Cardiac septum (tissue), 1 donor: ENCODE measurements at regions not wholly inside any gene's neighbourhood (a gene's known extent, or its start where the extent isn't known, plus 50 kb on each side); places are given as distances from the start of the nearest gene placed in this dataset.

ENCODE experiments used
- DNase-seq: peaks from one replicate; pipeline ENCODE4 v3.0.0-alpha.2; 2020; ENCODE audit warnings: low spot score
- intact Hi-C: fragments of 100-400 bp; cut with DNase I; formaldehyde crosslinking; loops from one replicate; pipeline ENCODE4 v1.14.0; 2022
- donor health status: DM: no; HTN: no; CAD: no.

DNA sequence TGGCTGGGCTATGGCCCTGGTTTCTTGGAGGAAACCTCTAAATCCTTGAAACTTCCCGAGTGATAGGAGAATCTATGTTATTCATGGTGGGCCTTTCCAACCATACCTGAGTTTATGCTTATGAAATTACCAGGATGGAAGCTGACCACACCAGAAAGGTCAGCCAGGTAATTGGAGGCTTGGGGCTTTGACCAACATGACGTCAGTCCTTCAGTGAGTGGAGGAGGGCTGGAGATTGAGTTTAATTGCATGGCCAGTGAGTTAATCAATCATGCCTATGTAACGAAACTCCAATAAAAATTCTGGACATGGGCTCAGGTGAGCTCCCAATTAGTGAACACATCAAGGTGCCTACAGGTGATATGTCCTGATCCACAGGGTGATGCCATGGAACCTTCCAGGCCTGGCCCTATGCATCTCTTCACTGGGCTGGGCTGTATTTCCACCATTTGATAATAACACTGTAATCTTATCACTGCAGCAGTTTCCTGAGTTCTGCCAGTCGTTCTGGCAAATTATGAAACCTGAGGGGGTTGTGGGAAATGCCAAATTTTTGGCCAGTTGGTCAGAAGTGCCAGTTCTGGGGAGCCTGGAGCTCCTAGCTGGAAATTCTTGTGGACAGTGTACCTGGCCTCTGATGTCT lies 106.5 kb downstream of the CDH26 start:
- intact Hi-C loops = loop anchor here (5.0 kb wide), 1 partner anchor 148 kb away; no protein-coding TSS in a partner anchor
- peak; percentile 24 for DNase-seq

DNA sequence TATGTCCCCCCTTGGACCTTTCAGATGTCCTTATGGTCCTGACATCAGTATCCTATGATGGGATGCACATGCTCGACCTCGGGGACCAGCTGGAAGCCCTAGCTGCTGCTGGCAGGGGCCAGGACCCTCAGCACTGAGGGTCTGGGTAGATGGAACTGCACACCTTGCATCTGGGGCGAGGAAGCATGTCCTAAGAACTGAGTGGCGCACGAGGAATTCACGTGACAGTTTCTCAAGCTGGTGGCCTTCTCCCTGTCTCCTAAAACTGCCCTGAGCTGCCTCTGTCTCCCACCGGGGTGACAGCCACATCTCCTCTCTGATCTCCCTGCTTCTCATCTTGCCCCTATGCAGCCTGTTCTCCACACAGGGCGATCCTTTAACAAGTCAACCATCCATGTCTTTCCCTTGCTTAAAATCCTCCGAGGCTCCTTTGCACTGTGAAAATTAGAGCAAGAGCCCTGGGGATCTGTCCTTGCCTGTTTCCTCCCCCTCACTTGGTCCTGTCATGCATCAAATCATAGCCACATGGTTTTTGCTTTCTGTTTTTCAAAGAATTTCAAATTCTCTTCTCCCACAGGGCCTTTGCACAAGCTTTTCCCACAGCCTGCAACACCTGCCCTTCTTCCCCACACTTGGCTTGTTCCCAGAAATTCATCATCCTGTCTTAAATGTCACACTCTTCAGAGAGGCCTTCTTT lies 107.7 kb downstream of the CDH26 start:
- intact Hi-C loops = no loop called here
- no peak for DNase-seq

DNA sequence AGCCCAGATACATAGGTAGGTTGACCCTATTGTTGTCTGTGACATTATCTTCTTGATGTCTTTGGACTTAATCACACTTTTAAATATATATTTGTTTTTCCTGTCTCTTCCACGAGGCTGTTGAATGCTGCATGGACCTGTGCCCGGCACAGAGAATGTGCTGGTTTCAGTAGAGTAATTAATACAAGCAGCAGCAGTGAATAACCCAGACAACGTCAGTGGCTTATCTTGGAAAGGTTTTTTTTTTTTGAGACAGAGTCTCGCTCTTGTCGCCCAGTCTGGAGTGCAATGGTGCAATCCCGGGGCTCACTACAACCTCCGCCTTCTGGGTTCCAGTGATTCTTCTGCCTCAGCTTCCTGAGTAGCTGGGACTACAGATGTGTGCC lies 108.2 kb downstream of the CDH26 start:
- intact Hi-C loops = no loop called here
- no peak for DNase-seq

DNA sequence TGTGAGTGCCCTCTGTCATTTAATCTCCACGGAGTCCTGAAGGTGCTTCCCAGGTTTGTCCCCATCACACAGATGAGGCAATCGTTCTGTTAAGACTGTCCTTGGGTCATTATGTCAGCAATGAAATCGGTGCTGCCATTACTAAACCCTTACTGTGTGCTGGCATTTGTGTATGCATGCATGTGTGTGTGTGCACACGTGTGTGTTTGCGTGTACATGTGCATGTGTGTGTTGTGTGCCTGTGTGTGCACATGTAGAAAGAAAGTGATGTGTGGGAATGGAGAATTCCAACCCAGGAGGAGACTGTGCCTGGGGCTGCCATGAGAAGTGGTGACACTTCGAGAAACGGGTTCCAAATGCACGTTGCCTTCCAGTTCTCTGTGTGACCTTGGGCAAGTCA lies 110.3 kb downstream of the CDH26 start:
- intact Hi-C loops = no loop called here

DNA sequence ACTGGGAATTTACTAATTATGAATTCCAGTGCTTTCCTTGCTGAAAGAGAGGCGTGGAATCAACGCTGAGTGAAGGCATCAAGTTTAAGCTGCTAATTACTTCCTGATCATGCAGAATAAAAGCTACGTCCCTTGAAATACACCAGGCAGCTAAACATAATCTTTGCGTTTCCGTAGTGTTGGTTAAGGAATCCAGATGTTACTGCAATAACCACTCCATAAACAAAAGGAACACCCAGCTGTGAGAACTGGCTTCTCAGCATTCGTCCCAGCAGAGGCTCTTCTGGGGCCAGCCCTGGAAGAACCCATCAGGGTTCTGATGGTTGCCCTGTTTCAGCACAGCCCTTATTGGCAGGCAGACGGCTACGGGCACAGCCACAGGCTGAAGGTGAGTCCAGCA lies 111.4 kb downstream of the CDH26 start:
- no peak for DNase-seq
- intact Hi-C loops = no loop called here

More for the DNA sequence above, 110.3 kb downstream of the CDH26 start:
- DNase-seq = no peak

DNA sequence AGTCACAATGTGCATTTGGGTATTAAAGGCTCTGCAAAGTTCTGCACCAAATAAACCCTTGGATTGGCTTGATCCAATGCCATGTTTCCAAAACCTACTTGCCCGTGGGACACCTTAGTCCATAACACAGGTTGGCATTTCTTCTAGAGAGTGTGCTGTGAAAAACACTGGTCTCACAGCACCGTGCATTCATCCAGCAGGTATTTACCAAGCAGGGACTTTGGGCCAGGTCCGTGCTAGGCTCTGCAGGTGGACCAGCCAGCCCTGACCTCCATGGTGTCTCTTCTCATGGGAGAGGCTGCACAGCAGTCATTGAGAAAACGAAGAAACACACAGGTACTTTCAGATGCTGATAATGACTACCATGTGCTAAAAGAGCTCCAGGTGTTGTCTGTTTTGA lies 112.6 kb downstream of the CDH26 start:
- intact Hi-C loops = no loop called here
- DNase-seq = peak; percentile 54

DNA sequence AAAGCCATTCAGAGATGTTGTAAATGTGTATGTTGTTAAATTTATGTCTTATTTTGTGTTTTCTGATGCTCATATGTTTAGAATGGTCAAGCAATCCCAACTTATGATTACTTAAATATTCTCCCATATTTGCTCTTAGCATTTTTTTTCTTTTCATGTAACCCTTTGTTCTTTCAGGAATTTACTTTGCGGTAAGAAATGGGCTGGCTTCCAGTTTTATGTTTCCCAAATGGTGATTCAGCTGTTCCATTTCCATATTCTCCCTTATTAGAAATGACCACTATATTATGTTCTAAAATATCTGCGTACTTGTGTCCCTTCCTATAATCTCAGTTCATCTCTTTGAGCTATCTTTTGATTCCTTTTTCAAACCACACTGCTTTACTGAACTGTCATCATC lies 113.7 kb downstream of the CDH26 start:
- no peak for DNase-seq
- intact Hi-C loops = no loop called here

DNA sequence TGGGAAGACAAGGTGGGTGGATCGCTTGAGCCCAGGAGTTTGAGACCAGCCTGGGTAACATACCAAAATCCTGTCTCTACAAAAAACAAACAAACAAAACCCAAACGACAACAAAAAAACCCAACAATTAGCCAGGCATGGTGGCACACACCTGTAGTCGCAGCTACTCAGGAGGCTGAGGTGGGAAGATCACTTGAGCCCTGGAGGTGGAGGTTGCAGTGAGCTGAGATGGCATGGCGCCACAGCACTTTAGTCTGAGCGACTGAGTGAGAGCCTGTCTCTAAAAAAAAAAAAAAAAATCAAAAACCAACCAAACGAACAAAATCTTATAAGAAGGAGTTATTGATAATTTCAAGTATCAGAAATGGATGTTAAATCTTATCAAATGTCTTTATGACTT lies 114.9 kb downstream of the CDH26 start:
- intact Hi-C loops = no loop called here
- DNase-seq = peak; percentile 0

DNA sequence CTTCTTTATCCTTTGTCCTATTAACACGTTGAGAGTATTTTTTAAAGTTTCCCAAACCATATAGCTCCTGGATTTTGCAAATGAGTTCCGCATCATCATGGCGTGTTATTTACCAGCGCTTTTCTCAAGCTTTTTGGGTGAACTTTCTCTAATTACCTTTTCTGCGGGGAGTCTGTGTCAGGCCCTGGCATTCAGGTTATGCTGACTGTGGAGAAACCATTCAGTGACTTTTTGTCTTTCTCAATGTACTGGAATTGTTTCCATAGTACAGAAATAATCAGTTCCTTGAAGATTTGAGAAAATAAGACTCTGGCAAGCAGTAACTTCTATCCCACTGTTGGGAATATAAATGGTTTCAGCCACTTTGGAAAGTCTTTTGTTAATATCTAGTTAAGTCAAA lies 115.3 kb downstream of the CDH26 start:
- DNase-seq = no peak
- intact Hi-C loops = no loop called here

DNA sequence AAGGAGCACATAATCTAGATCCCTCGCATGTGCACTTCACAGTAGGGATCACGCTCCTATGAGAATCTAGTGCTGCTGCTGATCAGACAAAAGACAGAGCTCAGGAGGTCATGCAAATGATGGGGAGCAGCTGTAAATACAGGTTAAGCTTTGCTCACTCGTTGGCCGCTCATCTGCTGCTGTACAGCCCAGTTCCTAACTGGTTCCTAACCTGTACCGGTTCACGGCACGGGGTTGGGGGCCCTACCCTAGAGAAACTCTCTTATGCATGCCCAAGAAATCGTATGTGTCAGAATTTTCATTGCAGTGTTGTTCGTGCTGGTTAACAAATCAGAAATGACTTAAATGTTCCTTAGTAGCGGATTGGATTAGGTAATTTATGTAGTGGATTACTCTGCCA lies 116.1 kb downstream of the CDH26 start:
- no peak for DNase-seq
- intact Hi-C loops = no loop called here

DNA sequence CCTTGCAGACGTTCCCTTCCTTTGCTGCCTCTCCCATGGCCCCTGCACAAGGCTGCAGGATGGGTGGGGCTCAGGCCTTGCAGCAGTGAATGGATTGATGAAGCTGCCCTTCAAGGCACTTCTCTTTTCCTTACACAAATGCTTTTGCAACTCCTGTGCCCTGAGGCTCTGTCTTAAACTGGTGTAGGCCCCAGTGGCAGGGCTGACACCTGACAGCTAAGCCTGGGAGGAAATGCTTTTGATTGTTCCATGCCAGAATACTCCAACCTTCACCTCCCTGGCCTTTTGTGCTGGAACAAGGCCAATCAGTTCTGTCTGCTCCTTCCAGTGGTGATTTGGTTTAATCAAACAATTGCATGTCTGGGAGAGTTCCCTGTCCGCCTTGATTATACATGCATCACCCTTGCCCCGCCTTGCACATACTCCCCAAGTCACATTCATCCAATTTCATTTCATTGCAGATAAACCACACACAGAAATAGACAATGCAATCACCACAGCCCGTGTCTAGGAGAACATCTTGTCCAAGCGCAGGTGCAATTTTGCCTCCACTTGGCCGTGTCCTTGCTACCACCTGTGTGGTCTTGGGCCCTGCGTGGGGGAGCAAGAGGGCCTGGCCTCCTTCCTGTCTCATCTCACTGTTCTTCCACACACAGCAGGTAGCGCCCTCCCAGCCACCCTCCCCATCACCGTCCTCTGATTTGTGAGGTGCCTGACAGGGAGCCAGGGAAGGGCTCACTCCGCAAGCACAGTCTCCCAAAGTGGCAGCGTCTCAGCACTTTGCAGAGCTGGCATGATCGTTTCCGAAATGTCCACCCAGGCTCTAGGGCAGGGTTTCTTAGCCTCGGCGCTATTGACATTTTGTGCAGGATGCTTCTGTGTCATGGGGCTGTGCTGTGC lies 120.4 kb downstream of the CDH26 start:
- intact Hi-C loops = no loop called here
- no peak for DNase-seq

DNA sequence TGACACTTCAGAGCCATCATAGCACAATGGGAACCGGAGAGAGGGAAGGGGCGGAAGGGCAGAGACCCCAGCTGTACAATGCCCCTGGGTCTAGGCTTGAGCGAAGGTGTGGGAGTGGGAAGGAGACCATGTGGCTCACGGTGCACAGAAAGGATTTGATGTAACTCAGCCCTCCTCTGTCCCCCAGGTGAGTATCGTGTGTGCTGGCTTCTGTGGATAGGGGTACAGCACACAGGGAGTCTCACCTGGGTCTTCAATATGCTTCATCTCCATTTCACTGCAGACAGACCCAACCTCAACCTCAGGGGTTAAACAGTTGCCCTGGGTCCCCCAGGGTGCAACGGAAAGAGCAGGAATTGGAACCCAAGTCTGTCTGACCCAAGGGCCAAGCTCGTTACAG lies 122.2 kb downstream of the CDH26 start:
- intact Hi-C loops = no loop called here
- DNase-seq = no peak

DNA sequence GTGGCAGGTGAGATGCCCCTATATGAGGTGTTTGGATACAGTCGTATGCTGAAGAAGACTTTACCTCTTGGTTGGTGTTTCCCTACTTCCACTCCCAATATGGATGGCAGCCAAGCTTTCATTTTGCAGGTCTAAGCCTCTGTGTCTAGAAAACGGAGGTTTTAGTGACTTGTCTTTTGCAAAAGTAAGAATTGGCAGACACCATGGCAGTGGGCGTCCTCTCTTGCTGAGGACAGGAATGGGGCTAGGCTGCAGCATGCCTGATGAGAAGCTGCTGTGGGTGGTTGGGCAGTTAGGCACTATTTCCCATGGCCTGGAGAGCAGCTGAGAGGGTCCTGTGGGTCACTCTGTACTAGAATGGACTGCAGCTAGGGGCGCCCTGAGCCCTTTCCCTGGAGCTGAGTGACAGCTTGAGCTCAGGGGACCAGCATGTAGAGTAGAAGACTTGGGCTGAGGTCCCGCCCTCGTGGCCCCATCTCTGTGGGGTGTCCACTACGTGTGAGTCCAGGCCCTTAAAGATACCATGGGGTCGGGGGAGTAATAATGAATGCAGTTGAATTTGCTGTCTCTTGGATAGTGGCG lies 127.4 kb downstream of the CDH26 start:
- no peak for DNase-seq
- intact Hi-C loops = no loop called here

DNA sequence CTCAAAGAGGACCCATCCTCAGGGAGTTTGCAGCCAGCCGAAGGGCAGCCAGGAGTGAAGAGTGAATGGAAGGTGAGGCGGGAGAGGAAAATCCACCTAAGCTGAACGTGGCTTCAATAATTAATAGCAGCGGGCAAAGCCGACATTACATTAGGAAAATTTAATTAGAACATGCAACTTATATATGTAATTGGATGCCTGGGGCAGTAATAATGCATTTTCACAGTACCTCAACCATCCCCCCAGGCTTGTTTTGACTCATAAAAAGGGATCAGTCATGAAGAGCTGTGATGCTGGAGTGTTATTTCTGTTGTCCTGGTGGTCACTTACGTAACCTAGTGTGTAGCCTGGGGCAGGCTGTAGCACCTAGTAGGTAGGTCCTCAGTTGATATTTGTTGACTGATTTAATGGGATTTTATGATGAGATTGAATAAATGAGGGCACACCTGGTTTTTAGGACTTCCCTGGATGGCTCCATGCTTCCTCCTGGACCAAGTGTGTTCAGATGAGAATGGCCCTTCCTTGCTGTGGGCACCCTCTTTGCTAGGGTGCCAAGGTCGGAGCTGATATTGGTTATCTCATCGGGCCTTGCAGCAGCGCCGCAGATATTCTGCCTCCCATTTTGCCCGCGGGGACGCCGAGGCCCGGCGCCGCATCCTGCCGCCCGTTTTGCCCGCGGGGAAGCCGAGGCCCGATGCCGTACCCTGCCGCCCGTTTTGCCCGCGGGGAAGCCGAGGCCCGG lies 128.8 kb downstream of the CDH26 start:
- intact Hi-C loops = no loop called here
- DNase-seq = no peak

DNA sequence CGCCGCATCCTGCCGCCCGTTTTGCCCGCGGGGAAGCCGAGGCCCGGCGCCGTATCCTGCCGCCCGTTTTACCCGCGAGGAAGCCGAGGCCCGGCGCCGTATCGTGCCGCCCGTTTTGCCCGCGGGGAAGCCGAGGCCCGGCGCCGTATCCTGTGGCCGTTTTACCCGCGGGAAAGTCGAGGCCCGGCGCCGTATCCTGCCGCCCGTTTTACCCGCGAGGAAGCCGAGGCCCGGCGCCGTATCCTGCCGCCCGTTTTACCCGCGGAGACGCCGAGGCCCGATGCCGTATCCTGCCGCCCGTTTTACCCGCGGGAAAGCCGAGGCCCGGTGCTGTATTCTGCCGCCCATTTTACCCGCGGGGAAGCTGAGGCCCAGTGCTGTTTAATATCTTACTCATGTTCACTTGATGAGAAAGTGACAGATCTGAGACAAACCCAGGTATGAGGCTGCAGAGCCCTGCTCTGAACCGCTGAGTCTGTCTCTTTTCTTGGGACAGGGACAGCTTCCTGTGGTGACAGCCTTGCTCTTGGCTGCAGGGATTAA lies 129.4 kb downstream of the CDH26 start:
- DNase-seq = no peak
- intact Hi-C loops = no loop called here

DNA sequence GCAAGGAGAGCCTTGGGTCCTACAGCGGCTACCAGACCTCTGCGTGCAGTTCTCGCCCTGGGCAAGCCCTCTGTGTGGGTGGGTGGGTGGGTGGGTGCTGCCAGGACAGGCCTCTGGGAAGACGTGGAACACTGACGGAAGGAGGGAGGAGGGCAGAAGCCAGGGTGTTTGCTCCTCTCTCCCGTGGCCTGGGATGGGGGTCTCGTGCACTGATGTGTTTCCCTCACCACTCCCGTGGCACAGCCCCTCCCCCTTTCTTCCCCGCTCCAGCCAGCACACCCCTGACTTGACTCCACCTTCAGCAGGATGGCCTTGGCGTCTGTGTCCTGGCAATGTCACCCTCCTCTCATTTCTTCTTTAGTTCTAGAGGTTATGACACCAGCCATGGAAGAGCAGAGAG lies 130.0 kb downstream of the CDH26 start:
- intact Hi-C loops = no loop called here
- DNase-seq = no peak

DNA sequence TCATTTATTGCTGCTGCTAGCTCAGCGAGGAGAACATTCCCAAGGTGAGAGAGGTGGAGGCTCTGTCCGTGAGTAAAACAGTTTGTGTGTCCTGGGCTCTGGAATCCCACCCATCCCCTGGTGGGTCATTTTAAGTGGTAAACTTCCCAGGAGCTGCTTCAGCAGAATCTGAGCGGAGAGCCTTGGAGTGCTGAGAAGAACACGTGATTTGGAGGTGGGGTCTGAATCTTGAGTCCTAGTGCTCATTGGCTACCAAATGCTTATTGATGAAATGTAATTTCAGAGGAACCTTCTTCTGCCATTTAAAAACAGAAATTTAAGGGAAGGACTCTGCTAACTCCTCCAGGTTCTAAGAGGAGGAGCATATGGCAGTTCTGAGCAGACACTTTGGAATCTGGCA lies 132.4 kb downstream of the CDH26 start:
- intact Hi-C loops = no loop called here
- no peak for DNase-seq

DNA sequence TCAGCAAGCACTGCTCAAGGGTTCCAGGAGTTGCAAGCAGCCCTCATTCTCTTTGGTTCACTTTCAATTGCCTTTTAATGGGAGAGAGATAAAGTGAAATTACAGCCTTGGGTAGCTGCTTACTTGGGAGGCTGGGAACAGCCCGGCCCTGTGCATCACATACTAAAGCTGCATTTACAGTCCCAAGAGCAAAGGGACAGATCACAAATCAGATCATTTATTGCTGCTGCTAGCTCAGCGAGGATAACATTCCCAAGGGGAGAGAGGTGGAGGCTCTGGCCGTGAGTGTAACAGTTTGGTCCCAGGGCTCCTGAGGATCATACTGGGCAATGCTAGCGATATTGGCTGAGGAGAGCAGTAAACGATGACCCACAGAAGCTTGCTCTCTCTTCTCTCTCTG lies 133.1 kb downstream of the CDH26 start:
- no peak for DNase-seq
- intact Hi-C loops = no loop called here

DNA sequence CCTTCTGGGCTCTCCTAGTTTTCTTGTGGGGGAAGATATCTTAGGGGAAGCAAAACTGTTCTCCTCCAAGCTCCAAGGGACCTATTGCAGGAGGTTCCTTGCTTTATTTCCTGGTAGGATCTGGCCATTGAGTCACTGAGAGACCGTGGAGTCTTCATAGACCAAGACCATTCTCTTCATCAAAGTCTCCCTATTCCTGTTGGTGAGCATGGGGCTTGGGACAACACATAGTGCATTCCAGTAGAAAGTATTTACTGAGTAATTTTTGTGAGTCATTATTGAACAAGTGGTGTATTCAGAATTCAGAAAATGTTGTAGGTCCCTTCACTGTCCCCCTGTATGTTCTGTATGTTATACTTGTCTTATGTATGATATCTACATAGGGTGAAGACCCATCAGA lies 133.6 kb downstream of the CDH26 start:
- no peak for DNase-seq
- intact Hi-C loops = no loop called here
